ENCODE measurements at regions not wholly inside any gene's neighbourhood (a gene's known extent, or its start where the extent isn't known, plus 50 kb on each side); places are given as distances from the start of the nearest gene placed in this dataset.

GRCh38 chr12:98431089-98431488 lies 84.3 kb upstream of the TMPO start:
- H4K20me1 ChIP-seq (ENCODE audit: insufficient read depth, low read length): no peaks in the 10 kb centered on the region
- H3K79me2 ChIP-seq (ENCODE audit: insufficient read depth, low read length): no peaks in the 10 kb centered on the region
- no peaks in the 10 kb centered on the region; the same call in 1 of the 2 replicates for H3K36me3 ChIP-seq (ENCODE audit: insufficient read depth, low read length)
- no peak overlapping the region for H3K4me2 ChIP-seq (ENCODE audit: low read length)
- no peak overlapping the region for H3K9ac ChIP-seq (ENCODE audit: low read length)
- peaks cover 11% of the 10 kb centered on the region for H3K9me3 ChIP-seq (ENCODE audit: low read length)
- no peak overlapping the region for H3K4me3 ChIP-seq (ENCODE audit: low read depth, low read length, poor library complexity, severe bottlenecking)
- no peaks in the 10 kb centered on the region; the same call in 1 of the 2 replicates for H3K27me3 ChIP-seq (ENCODE audit: insufficient read depth, low read length)
- no peaks in the 10 kb centered on the region for H3K4me1 ChIP-seq (ENCODE audit: insufficient read depth, low read length, severe bottlenecking)
- no peak for TF ChIP-seq EZH2 (IDR thresholded peaks at IDR 0.05; ENCODE audit: borderline replicate concordance, low read length)
- no peak for TF ChIP-seq CTCF (IDR thresholded peaks at IDR 0.05; ENCODE audit: low read length)
- H3F3A ChIP-seq (ENCODE audit: insufficient read depth, low read length): no peaks in the 10 kb centered on the region
- H2AFZ ChIP-seq (ENCODE audit: low read length): no peak overlapping the region
- H3K9me2 ChIP-seq (ENCODE audit: low read depth, low read length): no peaks in the 10 kb centered on the region
- no peak overlapping the region for H3K27ac ChIP-seq (ENCODE audit: low read depth, low read length, poor library complexity, severe bottlenecking)

GRCh38 chr12:98437166-98437565 lies 78.2 kb upstream of the TMPO start:
- no peak overlapping the region for H3K9ac ChIP-seq (ENCODE audit: low read length)
- TF ChIP-seq CTCF (IDR thresholded peaks at IDR 0.05; ENCODE audit: low read length): no peak
- no peak for TF ChIP-seq EZH2 (IDR thresholded peaks at IDR 0.05; ENCODE audit: borderline replicate concordance, low read length)
- no peaks in the 10 kb centered on the region; the same call in 1 of the 2 replicates for H3K36me3 ChIP-seq (ENCODE audit: insufficient read depth, low read length)
- no peak overlapping the region for H3K27ac ChIP-seq (ENCODE audit: low read depth, low read length, poor library complexity, severe bottlenecking)
- H2AFZ ChIP-seq (ENCODE audit: low read length): no peak overlapping the region
- no peaks in the 10 kb centered on the region; the same call in 1 of the 2 replicates for H3K27me3 ChIP-seq (ENCODE audit: insufficient read depth, low read length)
- H3K4me3 ChIP-seq (ENCODE audit: low read depth, low read length, poor library complexity, severe bottlenecking): no peak overlapping the region
- H3K4me1 ChIP-seq (ENCODE audit: insufficient read depth, low read length, severe bottlenecking): no peaks in the 10 kb centered on the region
- H3F3A ChIP-seq (ENCODE audit: insufficient read depth, low read length): no peaks in the 10 kb centered on the region
- no peaks in the 10 kb centered on the region for H3K9me2 ChIP-seq (ENCODE audit: low read depth, low read length)
- peaks cover 11% of the 10 kb centered on the region for H3K9me3 ChIP-seq (ENCODE audit: low read length)
- H3K4me2 ChIP-seq (ENCODE audit: low read length): no peak overlapping the region
- no peaks in the 10 kb centered on the region for H3K79me2 ChIP-seq (ENCODE audit: insufficient read depth, low read length)
- H4K20me1 ChIP-seq (ENCODE audit: insufficient read depth, low read length): no peaks in the 10 kb centered on the region

- no peaks in the 10 kb centered on the region for H3K9me2 ChIP-seq (ENCODE audit: low read depth, low read length)
- no peaks in the 10 kb centered on the region; the same call in 1 of the 2 replicates for H3K27me3 ChIP-seq (ENCODE audit: insufficient read depth, low read length)
- no peak overlapping the region for H2AFZ ChIP-seq (ENCODE audit: low read length)
- H3K9ac ChIP-seq (ENCODE audit: low read length): no peak overlapping the region
- H3F3A ChIP-seq (ENCODE audit: insufficient read depth, low read length): no peaks in the 10 kb centered on the region
- no peaks in the 10 kb centered on the region for H4K20me1 ChIP-seq (ENCODE audit: insufficient read depth, low read length)
- no peak overlapping the region for H3K27ac ChIP-seq (ENCODE audit: low read depth, low read length, poor library complexity, severe bottlenecking)
- TF ChIP-seq EZH2 (IDR thresholded peaks at IDR 0.05; ENCODE audit: borderline replicate concordance, low read length) (no peak), CTCF (IDR thresholded peaks at IDR 0.05; ENCODE audit: low read length) (no peak)
- peaks cover 11% of the 10 kb centered on the region for H3K9me3 ChIP-seq (ENCODE audit: low read length)
- no peaks in the 10 kb centered on the region; the same call in 1 of the 2 replicates for H3K36me3 ChIP-seq (ENCODE audit: insufficient read depth, low read length)
- H3K4me1 ChIP-seq (ENCODE audit: insufficient read depth, low read length, severe bottlenecking): no peaks in the 10 kb centered on the region
- no peak overlapping the region for H3K4me3 ChIP-seq (ENCODE audit: low read depth, low read length, poor library complexity, severe bottlenecking)
- no peaks in the 10 kb centered on the region for H3K79me2 ChIP-seq (ENCODE audit: insufficient read depth, low read length)
- no peak overlapping the region for H3K4me2 ChIP-seq (ENCODE audit: low read length)
Measured at GRCh38 chr12:98437806-98438595, 77.4 kb upstream of the TMPO start.
